GM18498 (cell line): ENCODE measurements at regions not wholly inside any gene's neighbourhood (a gene's known extent, or its start where the extent isn't known, plus 50 kb on each side); places are given as distances from the start of the nearest gene placed in this dataset.

ENCODE experiments used
- ATAC-seq: cut with Tn5 transposase; IDR thresholded peaks from one replicate; pipeline ENCODE4 v1.9.1; 2021; ENCODE audit warnings: mild to moderate bottlenecking, moderate library complexity; ENCODE audit not compliant: unreplicated experiment

DNA sequence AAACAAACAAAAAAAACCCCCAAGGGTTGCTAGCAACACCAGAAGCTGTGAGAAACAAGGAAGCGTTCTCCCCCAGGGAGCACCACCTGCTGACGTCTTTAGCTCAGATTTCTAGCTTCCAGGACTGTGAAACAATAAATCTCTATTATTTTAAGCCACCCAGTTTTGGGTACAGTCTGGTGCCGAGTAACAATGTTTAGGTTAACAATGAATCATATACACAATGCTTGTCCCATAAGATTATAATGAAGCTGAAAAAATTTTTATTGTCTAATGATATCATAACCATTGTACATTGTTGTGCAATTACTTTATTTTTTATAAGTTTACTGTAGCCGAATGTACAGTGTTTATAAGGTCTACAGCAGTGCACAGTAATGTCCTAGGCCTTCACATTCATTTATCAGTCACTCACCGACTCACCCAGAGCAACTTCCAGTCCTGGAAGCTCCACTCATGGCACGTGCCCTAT, 72.1 kb upstream of the CAB39 start:
- no peak for ATAC-seq

DNA sequence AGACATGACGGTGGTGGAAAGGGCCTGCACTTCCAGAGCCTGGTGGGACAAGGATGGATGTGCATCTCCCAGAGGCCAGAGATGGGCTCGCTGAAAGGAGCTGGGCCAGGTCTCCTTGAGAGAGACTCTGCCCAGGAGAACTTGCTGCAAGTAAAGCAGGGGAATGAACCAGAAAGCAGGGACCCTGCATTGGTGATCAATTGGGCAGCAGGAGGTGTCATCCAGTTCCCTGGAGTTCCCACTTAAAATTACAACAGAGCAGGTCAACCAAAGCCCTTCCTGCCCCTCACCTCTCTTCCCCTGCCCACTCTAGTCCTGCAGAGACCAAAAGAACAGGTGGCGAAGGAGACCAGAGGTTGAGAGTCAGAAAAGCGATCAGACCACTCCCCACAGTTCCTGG, 69.7 kb upstream of the CAB39 start:
- ATAC-seq = no peak

DNA sequence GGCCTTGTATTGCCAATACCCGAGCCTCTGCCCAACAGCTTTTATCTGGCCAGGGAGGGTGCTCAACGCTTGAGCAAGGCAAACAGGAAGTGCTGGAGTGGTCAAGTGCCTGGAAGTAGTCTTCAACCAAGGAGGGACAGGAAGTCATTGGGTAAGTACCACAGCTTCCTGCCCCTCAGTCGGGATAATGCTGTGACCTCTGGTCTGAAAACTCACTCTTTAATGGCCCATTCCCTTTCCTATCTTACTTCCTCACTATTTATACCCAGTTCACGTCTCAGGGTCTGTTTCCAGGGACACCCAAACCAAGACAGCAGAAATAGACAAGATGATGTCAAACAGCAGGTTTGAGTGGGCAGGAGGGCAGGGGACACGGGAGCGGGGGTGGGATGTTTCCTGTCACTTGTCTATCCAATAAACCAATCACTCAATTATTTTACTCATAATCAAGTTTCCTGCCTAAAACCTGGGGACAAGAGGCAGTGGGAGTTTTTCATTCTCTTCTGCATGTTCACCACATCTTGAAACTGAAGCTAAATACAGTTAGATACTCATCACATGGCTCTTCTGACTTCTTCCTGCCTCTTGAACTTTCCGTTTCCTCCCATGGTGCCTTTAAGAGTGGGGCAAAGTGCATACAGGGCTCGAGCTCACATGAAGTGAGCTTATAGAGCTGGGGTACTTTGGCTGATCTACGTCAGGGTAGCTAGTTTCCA, 68.9 kb upstream of the CAB39 start:
- ATAC-seq = peak; percentile 83

DNA sequence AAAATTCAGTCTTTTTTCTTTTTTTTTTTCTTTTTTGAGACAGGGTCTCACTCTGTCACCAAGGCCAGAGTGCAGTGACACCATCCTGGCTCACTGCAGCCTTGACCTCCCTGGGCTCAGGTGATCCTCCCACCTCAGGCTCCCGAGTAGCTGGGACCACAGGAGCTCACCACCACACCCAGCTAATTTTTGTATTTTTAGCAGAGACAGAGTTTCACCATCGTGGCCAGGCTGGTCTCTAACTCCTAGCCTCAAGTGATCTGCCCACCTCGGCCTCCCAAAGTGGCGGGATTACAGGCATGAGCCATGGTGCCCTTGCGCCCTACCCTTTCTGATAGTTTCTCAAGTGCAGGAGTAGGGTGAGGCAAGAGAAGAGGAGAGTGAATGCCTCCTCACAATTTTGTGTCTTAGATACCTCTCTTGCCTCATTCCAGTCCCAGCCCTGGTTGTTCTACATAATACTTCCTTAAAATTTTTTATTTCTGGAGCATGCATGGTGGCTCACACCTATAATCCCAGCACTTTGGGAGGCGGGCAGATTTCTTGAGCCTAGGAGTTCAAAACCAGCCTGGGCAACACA, 68.2 kb upstream of the CAB39 start:
- peak; percentile 37 for ATAC-seq

DNA sequence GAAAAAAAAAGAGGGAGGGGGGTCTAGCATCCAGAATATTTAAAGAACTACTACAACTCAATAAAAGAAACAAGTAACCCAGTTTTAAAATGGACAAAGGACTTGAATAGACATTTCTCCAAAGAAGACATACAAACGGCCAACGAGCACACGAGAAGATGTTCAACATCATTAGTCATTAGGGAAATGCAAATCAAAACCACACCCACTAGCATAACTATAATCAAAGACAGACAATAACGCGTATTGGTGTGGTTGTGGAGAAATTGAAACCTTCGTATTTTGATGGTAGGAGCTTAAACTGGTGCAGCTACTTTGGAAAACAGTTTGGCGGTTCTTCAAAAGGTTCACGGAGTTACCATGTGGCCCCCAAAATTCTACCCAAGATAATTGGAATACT, 64.3 kb upstream of the CAB39 start:
- ATAC-seq = no peak

DNA sequence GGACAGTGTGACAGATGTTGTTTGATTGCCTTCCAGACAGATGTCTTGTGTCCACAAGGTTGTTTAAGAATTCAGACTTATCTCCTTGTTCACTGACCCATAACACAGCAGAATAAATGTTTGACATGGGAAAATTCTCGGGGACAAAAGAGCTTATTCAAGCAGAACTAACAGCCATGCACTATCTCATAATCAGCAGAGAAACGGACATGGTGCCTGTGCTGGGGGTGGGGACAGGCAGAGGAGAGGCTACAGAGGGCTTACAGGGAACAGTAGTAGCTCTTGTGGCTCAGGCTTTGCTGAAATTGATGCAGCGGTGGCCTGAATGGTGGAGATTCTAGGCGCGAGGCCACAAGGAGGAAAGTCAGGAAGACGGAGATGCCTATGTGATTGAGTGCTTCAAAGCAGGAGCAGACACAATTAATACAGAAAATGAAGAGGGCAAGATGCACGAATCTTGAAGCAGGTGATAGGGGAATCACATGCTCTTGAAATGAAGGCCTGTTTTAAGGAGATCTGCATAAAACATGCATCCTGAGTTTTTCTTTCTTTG, 62.0 kb upstream of the CAB39 start:
- ATAC-seq = no peak

DNA sequence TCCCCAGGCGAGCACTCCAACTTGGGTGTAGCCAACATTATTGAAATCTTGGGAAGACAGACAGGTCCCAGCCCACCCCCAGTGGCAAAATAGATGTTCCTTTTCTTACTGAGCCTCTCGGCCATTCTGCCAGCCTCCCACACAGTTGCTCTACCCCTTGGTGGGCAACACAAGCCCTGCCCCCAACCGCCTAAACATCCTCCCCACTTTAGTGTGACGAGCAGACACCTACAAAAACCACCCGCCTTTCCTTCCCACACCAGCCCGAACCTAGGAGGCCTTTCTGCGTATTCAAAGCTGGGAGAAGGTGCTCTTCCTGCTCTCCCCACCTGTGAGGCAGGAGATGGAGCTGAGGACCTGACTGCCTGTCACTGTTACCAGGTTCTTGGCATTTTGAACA, 58.6 kb upstream of the CAB39 start:
- ATAC-seq = no peak

DNA sequence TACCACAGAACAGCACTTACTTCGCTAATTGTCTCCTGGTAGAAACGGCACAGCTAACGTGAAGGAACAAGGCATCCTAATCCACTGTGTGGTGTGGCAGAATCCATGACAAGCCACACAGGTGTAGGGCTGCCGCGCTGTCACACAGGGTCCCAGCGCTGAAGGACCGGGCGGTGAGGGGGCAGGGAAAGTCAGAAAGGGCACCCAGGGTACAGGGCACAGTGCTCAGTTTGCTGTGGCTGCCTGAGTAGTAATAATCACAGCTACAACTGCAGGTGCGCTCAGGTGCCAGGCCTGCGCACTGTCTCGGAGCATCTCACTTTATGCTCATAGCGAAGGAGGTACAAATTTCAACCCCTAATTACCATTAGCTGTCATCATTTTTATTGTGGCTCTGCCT, 55.2 kb upstream of the CAB39 start:
- ATAC-seq = no peak

DNA sequence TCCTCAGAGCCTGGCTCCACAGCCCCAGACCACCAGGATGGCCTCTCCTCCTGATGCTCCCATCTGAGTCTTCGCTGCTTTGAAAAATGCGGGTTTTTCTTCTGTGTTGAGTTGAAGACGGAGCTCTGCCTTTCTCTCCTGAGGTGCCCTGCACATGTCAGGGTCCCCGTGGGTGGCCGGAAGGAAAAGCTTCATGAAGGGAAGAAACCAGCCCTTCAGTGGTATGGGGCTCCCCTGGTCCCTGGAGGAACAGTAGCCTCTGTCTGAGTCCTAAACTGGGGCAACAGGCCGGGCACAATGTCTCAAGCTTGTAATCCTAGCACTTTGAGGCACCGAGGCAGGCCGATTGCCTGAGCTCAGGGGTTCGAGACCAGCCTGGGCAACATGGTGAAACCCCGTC, 54.7 kb upstream of the CAB39 start:
- no peak for ATAC-seq

DNA sequence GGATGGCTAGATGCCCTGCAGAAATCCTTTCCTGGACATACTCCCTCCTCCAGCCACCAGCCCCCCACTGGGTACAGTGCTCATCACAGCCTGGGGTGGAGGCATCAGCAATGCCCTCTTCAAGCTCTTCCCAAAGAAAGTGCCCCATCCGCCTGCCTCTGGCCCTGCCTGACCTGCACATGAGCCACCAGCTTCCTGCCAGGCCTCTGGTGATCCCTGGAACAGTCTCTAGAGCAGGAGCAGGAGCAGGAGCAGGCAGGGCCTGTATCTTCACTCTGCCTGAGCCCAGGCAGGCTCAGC, 54.1 kb upstream of the CAB39 start:
- ATAC-seq = no peak

DNA sequence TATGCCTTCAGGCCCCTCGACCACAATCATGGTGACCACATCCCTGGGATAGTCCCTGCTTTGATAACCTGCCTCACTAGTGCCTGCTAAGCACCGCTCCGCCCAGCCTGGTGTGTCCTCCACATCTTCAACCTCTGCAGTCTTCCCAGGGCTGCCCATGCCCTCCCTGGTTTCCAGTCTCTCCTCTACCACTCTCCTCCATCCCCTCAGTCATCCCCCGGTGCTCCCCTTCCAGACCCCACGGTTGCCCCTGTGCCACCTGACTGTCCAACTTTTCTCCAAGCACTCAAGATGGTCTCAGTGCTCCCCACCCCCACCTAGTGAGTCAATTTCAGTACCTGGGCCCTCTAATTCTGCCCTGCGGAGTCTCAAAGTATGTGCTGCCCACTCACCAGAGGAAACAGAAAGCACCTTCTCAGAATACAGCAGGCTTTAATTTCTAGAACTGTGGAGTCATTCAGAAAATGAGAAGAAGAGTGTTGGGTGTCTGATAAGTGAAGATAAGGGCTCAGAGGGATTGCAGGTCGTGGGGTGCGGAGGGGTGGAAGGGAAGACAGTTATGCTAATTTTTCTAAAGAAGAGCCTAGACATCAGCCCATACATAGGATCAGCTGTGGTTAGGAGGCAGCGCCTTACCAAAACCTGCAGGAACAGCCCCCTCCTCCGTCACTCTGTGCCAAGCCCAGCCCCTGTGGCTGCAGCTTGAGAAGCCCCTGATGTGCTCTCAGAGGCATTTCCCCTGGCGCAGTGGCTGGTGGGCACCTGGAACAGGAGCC, 53.6 kb upstream of the CAB39 start:
- ATAC-seq = peak; percentile 49

DNA sequence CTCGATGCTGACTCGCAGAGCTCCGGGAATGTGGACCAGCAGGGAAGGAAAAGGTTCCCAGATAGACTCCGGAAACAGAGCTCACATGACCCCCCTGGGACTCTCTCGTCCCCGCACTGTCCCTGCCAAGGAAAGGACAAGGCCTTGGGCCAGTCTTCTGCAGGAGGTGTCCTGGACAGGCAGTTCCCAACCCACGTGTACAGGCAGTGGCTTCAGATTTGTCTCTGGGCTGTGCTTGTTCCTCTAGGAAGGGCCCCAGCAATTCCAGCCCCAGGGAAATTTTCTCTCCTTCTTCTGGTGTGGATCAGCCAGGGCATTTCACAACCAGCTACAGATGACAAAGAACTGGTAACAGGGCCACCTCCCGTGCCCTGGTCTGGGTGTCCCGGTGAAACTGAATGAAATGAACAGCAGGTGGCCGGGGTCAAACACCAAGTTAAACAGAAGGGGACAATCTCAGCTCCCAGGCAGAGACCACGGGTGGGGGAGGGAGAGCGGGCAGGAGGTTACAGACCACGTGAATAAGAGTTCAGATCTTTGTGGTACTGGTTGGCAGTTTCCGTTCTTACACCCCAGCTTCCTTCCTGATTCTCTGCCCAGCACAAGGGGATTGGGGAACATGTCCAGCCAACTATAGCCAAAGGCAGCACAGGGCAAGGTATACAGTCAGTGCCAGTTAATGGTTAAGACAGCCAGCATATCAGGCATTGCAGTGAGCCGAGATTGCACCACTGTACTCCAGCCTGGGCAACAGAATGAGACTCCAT, 52.2 kb upstream of the CAB39 start:
- ATAC-seq = peak; percentile 14

DNA sequence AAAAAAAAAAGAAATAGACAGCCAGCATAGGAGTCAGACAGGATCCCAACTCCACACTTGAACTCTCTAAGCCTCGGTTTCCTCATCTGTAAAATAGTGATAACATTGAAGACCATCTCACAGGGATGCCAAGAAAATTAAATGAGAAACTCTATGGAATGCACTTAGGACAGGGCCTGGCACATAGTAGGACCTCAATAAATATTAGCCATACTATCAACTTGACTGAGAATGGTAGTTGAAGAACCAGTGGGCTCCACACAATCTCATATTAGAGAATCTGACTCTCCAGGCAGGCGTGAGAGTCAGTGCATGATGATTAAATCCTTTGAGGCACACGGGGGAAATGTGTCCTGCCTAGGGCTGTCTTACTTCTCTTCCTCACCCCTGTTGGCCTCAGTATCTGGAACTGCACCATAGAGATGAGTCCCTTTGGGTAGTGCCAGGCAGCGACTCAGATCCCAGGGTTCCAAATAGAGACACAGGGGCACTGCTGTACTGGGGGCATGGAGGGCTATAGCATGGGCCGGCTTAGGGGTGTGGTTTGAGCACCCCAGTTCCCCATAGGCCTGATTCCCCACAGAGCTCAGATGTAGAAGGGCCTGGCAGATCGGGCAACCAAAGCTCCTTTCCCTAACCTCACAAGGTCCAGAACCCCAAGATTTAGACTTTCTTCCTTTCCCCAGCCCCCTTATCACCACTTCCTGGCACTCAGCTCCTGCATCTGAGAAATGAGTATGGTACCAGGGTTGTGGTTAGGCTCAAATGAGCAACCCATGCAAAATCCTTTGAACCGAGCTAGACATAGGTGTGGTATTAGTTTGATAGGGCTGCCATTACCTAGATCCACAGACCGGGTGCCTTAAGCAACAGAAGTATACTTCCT, 51.3 kb upstream of the CAB39 start:
- peak; percentile 43 for ATAC-seq
